ENCODE measurements at regions not wholly inside any gene's neighbourhood (a gene's known extent, or its start where the extent isn't known, plus 50 kb on each side); places are given as distances from the start of the nearest gene placed in this dataset.

- TF ChIP-seq, protein P1, sequence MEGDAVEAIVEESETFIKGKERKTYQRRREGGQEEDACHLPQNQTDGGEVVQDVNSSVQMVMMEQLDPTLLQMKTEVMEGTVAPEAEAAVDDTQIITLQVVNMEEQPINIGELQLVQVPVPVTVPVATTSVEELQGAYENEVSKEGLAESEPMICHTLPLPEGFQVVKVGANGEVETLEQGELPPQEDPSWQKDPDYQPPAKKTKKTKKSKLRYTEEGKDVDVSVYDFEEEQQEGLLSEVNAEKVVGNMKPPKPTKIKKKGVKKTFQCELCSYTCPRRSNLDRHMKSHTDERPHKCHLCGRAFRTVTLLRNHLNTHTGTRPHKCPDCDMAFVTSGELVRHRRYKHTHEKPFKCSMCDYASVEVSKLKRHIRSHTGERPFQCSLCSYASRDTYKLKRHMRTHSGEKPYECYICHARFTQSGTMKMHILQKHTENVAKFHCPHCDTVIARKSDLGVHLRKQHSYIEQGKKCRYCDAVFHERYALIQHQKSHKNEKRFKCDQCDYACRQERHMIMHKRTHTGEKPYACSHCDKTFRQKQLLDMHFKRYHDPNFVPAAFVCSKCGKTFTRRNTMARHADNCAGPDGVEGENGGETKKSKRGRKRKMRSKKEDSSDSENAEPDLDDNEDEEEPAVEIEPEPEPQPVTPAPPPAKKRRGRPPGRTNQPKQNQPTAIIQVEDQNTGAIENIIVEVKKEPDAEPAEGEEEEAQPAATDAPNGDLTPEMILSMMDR (IDR thresholded peaks at IDR 0.05) = no peak
- no peak for TF ChIP-seq EP300 (IDR thresholded peaks at IDR 0.05)
These were observed 271.6 kb downstream of the RPS24 start for GRCh38 chr10:78305311-78305710.

All from tibial nerve (tissue), 4 donors.